Liver (tissue), 3 donors: ENCODE measurements at regions not wholly inside any gene's neighbourhood (a gene's known extent, or its start where the extent isn't known, plus 50 kb on each side); places are given as distances from the start of the nearest gene placed in this dataset.

Source experiments
- EGR1 ChIP-seq, 2 donors: IDR thresholded peaks; 2 replicates each; pipeline ENCODE4 v1.6.1; 2016 to 2018; ENCODE audit warnings: antibody characterized with exemption in 2 of 2, low read depth in 2 of 2
- GABPA ChIP-seq, 2 donors: IDR thresholded peaks in 1 of 2; conservative IDR thresholded peaks in 1 of 2; 2 replicates each; pipeline ENCODE4 v1.6.1; 2016; ENCODE audit warnings: antibody characterized with exemption in 2 of 2, mild to moderate bottlenecking in 1 of 2, moderate library complexity in 1 of 2
- JUND ChIP-seq, 2 donors: IDR thresholded peaks; 2 replicates each; pipeline ENCODE4 v1.6.1; 2016; ENCODE audit warnings: antibody characterized with exemption in 2 of 2
- NR2F2 ChIP-seq: IDR thresholded peaks from 2 replicates; pipeline ENCODE4 v1.6.1; 2016; ENCODE audit warnings: antibody characterized with exemption
- RAD21 ChIP-seq, 2 donors: IDR thresholded peaks; 2 replicates each; pipeline ENCODE4 v1.6.1; 2016; ENCODE audit warnings: antibody characterized with exemption in 2 of 2, mild to moderate bottlenecking in 2 of 2
- RXRA ChIP-seq, 2 donors: IDR thresholded peaks; 2 replicates each; pipeline ENCODE4 v1.6.1; 2017 to 2018; ENCODE audit warnings: antibody characterized with exemption in 2 of 2, mild to moderate bottlenecking in 1 of 2
- SP1 ChIP-seq: IDR thresholded peaks from 2 replicates; pipeline ENCODE4 v1.6.1; 2018; ENCODE audit warnings: antibody characterized with exemption, mild to moderate bottlenecking
- TAF1 ChIP-seq: conservative IDR thresholded peaks from 2 replicates; pipeline ENCODE4 v1.6.1; 2016; ENCODE audit warnings: antibody characterized with exemption, mild to moderate bottlenecking
- YY1 ChIP-seq: IDR thresholded peaks from 2 replicates; pipeline ENCODE4 v1.6.1; 2016; ENCODE audit warnings: antibody characterized with exemption, mild to moderate bottlenecking
- TF ChIP-seq, protein P1 (sequence below): fragments of 150-350 bp; IDR thresholded peaks from 2 replicates; pipeline ENCODE4 v1.5.1; 2017; ENCODE audit warnings: improper control_type of control experiment, low read depth, low read length; ENCODE audit not compliant: missing input control
- TF ChIP-seq, protein P2 (sequence below): IDR thresholded peaks from 2 replicates; pipeline ENCODE4 v1.6.1; 2016; ENCODE audit warnings: antibody characterized with exemption
- TF ChIP-seq, protein P3 (sequence below): IDR thresholded peaks from 2 replicates; pipeline ENCODE4 v1.6.1; 2016; ENCODE audit warnings: antibody characterized with exemption
- TF ChIP-seq, protein P4 (sequence below): IDR thresholded peaks from 2 replicates; pipeline ENCODE4 v1.6.1; 2016; ENCODE audit warnings: antibody characterized with exemption, mild to moderate bottlenecking
- TF ChIP-seq, protein P5 (sequence below): IDR thresholded peaks from 2 replicates; pipeline ENCODE4 v1.6.1; 2016; ENCODE audit warnings: antibody characterized with exemption
- donor health status: healthy.
- donor health status: healthy.

DNA sequence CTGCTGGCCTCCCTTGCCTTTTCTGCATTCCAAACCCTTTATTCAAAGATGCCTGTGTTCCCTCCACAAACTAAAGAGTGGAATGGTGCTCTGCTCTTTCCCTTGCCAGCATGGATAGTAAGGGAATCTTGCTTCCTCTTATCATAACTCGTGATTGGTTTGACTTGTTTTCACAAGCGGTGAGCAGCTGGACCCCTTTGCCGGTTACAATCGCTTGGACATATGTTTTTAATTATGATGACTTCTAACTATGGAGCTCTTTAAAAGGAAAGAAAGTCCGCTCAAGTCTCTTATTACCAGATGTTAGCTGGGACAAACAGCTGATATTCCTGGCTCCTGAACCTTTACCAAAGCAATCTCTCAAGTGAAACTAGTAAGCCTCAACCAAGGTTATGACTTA, 1094.7 kb downstream of the UQCRFS1 start:
- TF ChIP-seq TAF1 (no peak), RAD21 (IDR thresholded peaks at IDR 0.05) (no peak), JUND (IDR thresholded peaks at IDR 0.05) (no peak), YY1 (no peak), EGR1 (IDR thresholded peaks at IDR 0.05; ENCODE audit: low read depth in 2 of 2) (no peak), NR2F2 (no peak), SP1 (no peak), RXRA (IDR thresholded peaks at IDR 0.05) (no peak), GABPA (IDR thresholded peaks at IDR 0.05 in 1 of 2, conservative IDR thresholded peaks at IDR 0.05 in 1 of 2) (no peak)
- TF ChIP-seq, protein P1, sequence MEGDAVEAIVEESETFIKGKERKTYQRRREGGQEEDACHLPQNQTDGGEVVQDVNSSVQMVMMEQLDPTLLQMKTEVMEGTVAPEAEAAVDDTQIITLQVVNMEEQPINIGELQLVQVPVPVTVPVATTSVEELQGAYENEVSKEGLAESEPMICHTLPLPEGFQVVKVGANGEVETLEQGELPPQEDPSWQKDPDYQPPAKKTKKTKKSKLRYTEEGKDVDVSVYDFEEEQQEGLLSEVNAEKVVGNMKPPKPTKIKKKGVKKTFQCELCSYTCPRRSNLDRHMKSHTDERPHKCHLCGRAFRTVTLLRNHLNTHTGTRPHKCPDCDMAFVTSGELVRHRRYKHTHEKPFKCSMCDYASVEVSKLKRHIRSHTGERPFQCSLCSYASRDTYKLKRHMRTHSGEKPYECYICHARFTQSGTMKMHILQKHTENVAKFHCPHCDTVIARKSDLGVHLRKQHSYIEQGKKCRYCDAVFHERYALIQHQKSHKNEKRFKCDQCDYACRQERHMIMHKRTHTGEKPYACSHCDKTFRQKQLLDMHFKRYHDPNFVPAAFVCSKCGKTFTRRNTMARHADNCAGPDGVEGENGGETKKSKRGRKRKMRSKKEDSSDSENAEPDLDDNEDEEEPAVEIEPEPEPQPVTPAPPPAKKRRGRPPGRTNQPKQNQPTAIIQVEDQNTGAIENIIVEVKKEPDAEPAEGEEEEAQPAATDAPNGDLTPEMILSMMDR = no peak
- TF ChIP-seq, protein P2, sequence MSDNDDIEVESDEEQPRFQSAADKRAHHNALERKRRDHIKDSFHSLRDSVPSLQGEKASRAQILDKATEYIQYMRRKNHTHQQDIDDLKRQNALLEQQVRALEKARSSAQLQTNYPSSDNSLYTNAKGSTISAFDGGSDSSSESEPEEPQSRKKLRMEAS = no peak
- TF ChIP-seq, protein P3, sequence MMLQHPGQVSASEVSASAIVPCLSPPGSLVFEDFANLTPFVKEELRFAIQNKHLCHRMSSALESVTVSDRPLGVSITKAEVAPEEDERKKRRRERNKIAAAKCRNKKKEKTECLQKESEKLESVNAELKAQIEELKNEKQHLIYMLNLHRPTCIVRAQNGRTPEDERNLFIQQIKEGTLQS = no peak
- TF ChIP-seq, protein P4, sequence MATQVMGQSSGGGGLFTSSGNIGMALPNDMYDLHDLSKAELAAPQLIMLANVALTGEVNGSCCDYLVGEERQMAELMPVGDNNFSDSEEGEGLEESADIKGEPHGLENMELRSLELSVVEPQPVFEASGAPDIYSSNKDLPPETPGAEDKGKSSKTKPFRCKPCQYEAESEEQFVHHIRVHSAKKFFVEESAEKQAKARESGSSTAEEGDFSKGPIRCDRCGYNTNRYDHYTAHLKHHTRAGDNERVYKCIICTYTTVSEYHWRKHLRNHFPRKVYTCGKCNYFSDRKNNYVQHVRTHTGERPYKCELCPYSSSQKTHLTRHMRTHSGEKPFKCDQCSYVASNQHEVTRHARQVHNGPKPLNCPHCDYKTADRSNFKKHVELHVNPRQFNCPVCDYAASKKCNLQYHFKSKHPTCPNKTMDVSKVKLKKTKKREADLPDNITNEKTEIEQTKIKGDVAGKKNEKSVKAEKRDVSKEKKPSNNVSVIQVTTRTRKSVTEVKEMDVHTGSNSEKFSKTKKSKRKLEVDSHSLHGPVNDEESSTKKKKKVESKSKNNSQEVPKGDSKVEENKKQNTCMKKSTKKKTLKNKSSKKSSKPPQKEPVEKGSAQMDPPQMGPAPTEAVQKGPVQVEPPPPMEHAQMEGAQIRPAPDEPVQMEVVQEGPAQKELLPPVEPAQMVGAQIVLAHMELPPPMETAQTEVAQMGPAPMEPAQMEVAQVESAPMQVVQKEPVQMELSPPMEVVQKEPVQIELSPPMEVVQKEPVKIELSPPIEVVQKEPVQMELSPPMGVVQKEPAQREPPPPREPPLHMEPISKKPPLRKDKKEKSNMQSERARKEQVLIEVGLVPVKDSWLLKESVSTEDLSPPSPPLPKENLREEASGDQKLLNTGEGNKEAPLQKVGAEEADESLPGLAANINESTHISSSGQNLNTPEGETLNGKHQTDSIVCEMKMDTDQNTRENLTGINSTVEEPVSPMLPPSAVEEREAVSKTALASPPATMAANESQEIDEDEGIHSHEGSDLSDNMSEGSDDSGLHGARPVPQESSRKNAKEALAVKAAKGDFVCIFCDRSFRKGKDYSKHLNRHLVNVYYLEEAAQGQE = no peak
- TF ChIP-seq, protein P5, sequence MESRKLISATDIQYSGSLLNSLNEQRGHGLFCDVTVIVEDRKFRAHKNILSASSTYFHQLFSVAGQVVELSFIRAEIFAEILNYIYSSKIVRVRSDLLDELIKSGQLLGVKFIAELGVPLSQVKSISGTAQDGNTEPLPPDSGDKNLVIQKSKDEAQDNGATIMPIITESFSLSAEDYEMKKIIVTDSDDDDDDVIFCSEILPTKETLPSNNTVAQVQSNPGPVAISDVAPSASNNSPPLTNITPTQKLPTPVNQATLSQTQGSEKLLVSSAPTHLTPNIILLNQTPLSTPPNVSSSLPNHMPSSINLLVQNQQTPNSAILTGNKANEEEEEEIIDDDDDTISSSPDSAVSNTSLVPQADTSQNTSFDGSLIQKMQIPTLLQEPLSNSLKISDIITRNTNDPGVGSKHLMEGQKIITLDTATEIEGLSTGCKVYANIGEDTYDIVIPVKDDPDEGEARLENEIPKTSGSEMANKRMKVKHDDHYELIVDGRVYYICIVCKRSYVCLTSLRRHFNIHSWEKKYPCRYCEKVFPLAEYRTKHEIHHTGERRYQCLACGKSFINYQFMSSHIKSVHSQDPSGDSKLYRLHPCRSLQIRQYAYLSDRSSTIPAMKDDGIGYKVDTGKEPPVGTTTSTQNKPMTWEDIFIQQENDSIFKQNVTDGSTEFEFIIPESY = no peak
